T-helper 2 cell (primary cell): ENCODE measurements at regions not wholly inside any gene's neighbourhood (a gene's known extent, or its start where the extent isn't known, plus 50 kb on each side); places are given as distances from the start of the nearest gene placed in this dataset.
"Not testable (repeated sequence)": the region's sequence is repeated elsewhere in the genome, so short reads cannot be mapped to it uniquely, and the experiment has no call there.

Source experiments
- DNase-seq, 5 experiments: peaks; one replicate each; pipeline versions ENCODE4 v3.0.0 to v3.0.0-alpha.2; 2012 to 2022

DNA sequence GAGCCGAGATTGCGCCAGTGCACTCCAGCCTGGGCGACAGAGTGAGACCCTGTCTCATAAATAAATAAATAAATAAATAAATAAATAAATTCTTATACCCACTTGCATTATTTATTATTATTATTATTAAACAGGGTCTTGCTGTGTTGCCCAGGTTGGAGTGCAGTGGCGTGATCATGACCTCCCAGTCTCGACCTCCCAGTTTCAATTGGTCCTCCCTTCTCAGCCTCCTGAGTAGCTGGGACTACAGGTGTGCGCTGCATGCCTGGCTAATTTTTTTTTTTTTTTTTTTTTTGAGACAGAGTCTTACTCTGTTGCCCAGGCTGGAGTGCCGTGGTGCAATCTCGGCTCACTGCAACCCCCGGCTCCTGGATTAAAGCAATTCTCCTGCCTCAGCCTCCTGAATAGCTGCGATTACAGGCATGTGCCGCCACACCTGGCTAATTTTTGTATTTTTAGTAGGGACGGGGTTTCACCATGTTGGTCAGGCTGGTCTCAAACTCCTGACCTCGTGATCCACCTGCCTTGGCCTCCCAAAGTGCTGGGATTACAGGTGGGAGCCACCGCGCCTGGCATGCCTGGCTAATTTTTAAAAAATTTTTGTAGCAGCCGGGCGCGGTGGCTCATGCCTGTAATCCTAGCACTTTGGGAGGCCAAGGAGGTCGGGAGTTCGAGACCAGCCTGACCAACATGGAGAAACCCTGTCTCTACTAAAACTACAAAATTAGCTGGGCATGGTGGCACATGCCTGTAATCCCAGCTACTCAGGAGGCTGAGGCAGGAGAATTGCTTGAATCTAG, 150.2 kb downstream of the SEC14L1 start:
- not testable (repeated sequence) for DNase-seq

- no peak for DNase-seq
Measured at GRCh38 chr17:77291591-77292386, 151.0 kb downstream of the SEC14L1 start.

GRCh38 chr17:77294761-77295160, 154.0 kb downstream of the SEC14L1 start:
- DNase-seq = no peak

GRCh38 chr17:77295241-77295853, 154.6 kb downstream of the SEC14L1 start:
- no peak for DNase-seq

GRCh38 chr17:77296769-77297409, 156.1 kb downstream of the SEC14L1 start:
- DNase-seq = no peak

- DNase-seq = no peak
Measured at GRCh38 chr17:77297693-77298666, 157.2 kb downstream of the SEC14L1 start.

GRCh38 chr17:77298811-77299210, 158.0 kb downstream of the SEC14L1 start:
- no peak for DNase-seq

GRCh38 chr17:77299256-77300015, 158.7 kb downstream of the SEC14L1 start:
- no peak for DNase-seq

DNA sequence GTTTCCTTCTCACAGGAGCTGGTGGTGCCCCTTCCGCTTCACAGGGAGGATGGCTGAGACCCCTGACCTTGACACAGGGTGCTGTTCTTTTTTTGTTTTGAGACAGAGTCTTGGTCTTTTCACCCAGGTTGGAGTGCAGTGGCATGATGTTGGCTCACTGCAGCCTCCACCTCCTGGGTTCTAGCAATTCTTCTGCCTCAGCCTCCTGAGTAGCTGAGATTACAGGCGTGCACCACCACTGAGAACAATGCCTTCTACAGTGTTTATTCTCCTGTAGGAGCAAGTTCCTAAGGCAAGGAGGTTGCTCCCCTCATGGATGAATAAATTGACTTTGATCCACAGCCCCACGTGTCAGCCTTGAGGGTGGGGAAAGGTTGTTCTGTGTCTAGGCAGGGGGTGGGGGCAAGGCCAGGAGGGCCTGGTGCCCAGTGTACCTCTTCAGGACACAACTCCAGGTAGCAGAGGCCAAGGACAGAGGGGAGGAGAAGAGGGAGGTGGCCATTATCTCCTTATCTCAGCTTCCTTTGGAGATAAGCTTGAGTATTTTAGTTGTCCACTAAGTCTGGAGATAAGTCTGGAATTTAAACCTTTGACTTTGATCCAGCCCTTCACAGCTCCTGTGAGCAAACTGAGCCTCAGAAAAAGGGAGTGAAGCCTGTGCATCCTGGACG, 159.4 kb downstream of the SEC14L1 start:
- DNase-seq = no peak

DNA sequence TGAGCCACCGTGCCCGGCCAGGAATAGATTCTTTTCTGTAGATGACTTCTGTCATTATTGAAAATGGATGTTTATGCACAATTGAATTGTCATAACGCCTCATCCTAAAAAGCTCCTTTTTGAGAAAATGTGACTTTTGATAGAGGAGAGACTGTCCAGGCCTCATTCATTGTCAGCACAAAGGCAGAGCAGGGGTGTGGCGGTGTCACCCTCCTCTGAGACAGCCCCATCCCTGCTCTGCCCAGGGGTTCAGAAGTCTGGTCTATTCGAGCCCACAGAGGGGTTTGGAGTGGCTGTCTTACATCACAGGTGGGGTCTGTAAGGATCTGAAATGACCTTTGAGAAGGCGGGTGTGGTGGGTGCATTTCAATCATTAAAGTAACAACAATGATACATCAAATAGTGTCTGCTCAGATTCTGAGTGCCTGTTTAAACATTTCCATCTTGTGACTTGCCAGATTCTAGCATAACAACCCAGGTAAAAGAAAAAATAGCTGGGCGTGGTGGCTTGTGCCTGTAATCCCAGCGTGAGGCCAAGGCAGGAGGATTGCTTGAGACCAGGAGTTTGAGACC, 161.0 kb downstream of the SEC14L1 start:
- no peak for DNase-seq

GRCh38 chr17:77302682-77303081, 161.9 kb downstream of the SEC14L1 start:
- no peak for DNase-seq

DNA sequence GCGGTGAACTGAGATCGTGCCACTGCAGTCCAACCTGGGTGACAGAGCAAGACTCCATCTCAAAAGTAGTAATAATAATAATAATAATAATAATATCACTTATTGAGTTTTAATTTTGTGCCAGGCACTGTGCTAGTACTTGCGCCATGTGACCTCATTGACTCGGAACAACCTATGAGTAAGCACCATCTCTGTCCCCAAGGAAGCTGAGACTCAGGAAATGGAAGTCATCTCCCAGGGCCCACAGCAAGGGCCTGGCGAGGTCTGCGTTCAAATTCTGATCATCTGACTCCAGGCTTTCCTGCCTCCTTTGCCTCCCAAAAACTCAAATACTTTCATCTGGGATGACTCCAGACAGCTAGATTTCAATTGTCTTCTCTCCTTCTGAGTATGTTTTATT, 162.9 kb downstream of the SEC14L1 start:
- no peak for DNase-seq

GRCh38 chr17:77304051-77304745, 163.4 kb downstream of the SEC14L1 start:
- no peak for DNase-seq

GRCh38 chr17:77304746-77305473, 164.1 kb downstream of the SEC14L1 start:
- no peak for DNase-seq

DNA sequence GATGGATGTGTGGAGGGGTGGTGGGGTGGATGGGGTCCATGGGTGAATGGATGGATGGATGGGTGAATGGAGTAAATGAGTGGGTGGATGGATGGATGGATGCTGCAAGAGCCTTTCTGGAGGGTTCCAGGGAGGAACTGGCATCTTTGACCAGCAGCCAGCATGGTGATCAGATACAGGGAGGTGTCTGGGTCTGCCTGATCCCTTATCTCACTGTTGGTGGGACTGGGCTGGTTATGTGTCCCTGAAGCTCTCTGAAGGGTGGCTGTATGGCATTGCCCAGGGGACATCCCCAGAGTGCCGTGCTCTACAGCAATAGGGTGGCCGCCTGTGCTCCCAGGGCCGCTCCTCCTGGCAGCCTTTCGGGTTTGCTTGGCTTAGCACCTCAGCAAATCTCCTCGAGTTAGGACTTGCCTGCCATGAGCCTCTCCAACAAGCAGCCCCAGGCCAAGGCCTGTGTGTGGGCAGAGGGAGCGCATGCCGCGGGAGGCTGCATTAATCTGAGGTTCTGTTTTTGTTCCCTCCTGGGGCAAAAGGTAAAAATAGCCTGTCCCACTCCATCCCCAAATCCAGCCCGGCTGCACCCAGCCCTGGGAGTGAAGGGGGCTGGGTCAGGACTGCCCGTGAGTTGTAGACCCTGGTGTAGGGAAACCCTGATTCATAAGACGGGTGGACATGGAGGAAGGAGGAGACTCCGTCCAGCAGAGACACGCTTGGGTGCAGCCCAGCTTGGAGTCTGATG, 165.4 kb downstream of the SEC14L1 start:
- DNase-seq = no peak

GRCh38 chr17:77306790-77307478, 166.2 kb downstream of the SEC14L1 start:
- DNase-seq = no peak

DNA sequence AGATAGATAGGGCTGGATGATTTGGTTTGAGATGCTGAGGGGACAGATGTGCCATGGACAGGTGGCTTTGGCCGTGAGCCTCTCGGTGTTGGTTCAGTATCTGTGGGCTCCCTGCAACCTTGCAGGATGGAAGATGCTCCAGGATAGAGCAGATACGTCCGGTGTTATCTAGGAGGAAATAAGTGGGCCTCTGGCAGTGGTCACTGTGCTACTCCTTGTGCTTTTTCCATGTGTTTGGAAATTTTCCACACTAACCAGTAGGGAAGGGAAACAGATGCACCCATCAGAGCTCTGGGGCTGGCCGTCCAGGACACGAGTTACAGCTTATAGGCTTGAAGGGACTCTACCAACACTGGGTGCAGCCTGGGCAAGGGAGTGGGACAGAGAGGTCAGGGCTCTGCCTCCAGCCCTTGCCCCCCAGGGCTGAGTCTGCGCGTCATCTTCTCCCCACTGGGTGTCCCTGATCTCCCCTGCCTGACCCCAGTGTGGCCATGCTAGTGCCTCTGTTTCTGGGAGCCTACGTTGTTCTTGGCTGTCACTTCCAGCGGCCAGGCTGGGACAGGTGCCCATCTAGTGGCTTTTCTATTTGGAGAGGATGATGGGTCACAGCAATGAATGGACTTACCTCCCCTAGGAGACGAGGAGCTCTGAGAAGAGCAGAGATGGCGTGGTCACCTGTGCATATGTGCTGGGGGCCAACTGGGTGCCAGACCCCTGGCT, 166.9 kb downstream of the SEC14L1 start:
- no peak for DNase-seq
